Fibroblast of mammary gland (primary cell): ENCODE measurements at regions not wholly inside any gene's neighbourhood (a gene's known extent, or its start where the extent isn't known, plus 50 kb on each side); places are given as distances from the start of the nearest gene placed in this dataset.
A peak's percentile ranks its signal among the peaks of the same experiment; 100 is the strongest.

Source experiments
- DNase-seq: peaks from one replicate; pipeline ENCODE4 v3.0.0-alpha.2; 2010; ENCODE audit warnings: low read depth
- H3K4me3 ChIP-seq: 2 replicates; pipeline ENCODE4 v1.5.1; 2011; ENCODE audit warnings: low read depth, mild to moderate bottlenecking, low read length, moderate library complexity; ENCODE audit not compliant: control insufficient read depth
- CTCF ChIP-seq: conservative IDR thresholded peaks from 2 replicates; pipeline ENCODE4 v1.5.1; 2011; ENCODE audit warnings: low read depth, low read length, inconsistent platforms; ENCODE audit not compliant: control insufficient read depth, insufficient read depth

- no peak overlapping the region for H3K4me3 ChIP-seq
- no peak for DNase-seq
- TF ChIP-seq CTCF, result no peak
These were observed 397.6 kb upstream of the MAF start for GRCh38 chr16:79998143-79998542.

GRCh38 chr16:79997257-79997656 lies 396.7 kb upstream of the MAF start:
- TF ChIP-seq CTCF, result peak; percentile 44
- no peak overlapping the region for H3K4me3 ChIP-seq
- peak; percentile 17 for DNase-seq

GRCh38 chr16:79996321-79996720 lies 395.8 kb upstream of the MAF start:
- no peak for TF ChIP-seq CTCF
- H3K4me3 ChIP-seq, result no peak overlapping the region
- DNase-seq, result no peak

GRCh38 chr16:79995315-79995714 lies 394.8 kb upstream of the MAF start:
- DNase-seq, result no peak
- H3K4me3 ChIP-seq, result no peak overlapping the region
- no peak for TF ChIP-seq CTCF

GRCh38 chr16:79994418-79994817 lies 393.9 kb upstream of the MAF start:
- DNase-seq, result no peak
- TF ChIP-seq CTCF, result no peak
- H3K4me3 ChIP-seq, result no peak overlapping the region

- DNase-seq, result no peak
- no peak for TF ChIP-seq CTCF
- no peak overlapping the region for H3K4me3 ChIP-seq
These were observed 393.2 kb upstream of the MAF start for GRCh38 chr16:79993629-79994209.

GRCh38 chr16:79991969-79992368 lies 391.4 kb upstream of the MAF start:
- no peak for TF ChIP-seq CTCF
- no peak for DNase-seq
- no peak overlapping the region for H3K4me3 ChIP-seq
